HG03064 (cell line): ENCODE measurements at regions not wholly inside any gene's neighbourhood (a gene's known extent, or its start where the extent isn't known, plus 50 kb on each side); places are given as distances from the start of the nearest gene placed in this dataset.

Experiments used
- ATAC-seq: cut with Tn5 transposase; IDR thresholded peaks from one replicate; pipeline ENCODE4 v1.9.1; 2021; ENCODE audit warnings: low read depth; ENCODE audit not compliant: unreplicated experiment

DNA sequence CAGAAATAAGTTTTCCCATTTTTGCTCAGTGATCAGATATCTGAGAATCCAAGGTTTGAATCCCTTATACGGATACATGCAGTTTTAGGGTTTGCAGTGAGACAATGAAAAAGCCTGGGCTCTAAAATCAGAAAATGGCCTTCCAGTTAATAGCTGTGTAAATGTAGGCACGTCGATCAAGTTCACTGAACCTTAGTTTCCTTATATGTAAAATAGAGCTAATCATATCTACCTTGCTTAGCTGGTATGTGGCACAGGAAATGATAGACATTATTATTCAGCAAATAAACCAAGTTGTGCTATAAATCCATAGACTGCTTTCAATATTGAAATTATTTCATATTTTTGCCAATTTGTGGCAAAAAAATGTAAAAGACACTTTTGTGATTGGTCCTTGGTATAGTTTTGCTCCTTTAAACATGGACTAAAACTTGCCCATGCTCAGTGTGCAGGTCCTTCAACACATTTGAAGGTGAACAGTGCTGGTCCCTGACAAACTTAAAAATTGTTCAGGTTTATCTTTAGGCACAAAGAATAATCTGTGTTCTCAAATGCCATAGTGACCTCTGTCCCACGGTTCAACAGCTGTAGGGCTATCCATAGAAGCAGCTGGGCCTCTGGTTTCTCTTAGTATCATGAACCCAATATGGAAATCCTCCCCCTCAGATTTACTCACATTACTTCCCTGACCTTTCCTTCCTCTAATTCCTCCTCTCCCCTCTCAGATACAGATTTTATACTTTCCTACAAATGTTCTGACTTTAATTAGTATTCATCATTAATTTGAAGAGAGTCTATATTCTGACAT, 51.0 kb downstream of the CCDC54 start:
- no peak for ATAC-seq

DNA sequence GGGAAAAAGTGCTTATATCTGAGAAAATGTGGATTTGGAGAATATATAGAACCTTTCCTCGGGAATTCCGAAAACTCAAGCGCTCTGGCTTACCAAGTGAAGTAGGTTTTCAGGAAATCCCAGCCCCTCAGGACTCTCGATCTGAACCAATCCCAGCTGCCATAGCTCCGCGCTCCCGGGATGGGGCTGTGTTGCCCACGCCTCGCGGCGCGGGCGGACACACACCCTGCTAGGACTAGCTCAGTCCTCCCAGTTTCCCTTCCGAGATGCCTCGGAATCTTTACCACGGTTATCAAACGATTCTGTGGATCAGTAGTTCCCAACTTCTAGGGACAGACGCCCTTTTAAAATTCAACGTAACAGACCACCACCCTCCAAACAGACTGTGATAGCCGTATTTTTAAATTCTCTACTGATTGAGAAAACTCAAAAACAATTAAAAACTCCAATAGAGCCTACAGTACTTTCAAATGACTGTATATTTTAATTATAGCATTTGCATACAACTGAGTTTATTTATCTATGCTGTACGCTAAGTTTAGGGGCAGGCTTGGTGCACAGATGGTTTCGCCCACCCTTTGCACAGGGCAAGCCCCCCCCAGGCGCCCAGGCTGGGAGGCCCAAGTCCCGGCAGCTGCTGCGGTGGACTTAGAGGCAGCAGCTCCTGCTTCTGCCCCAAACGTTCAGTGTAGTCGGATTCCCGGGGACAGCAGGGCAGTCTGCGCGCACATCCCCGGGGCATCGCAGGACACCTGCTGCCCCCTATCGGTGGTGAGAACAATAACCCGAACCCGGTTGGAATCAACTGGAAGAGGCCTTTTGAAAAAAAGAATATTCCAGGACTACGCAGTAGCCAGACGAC, 52.3 kb downstream of the CCDC54 start:
- ATAC-seq = peak; percentile 56

DNA sequence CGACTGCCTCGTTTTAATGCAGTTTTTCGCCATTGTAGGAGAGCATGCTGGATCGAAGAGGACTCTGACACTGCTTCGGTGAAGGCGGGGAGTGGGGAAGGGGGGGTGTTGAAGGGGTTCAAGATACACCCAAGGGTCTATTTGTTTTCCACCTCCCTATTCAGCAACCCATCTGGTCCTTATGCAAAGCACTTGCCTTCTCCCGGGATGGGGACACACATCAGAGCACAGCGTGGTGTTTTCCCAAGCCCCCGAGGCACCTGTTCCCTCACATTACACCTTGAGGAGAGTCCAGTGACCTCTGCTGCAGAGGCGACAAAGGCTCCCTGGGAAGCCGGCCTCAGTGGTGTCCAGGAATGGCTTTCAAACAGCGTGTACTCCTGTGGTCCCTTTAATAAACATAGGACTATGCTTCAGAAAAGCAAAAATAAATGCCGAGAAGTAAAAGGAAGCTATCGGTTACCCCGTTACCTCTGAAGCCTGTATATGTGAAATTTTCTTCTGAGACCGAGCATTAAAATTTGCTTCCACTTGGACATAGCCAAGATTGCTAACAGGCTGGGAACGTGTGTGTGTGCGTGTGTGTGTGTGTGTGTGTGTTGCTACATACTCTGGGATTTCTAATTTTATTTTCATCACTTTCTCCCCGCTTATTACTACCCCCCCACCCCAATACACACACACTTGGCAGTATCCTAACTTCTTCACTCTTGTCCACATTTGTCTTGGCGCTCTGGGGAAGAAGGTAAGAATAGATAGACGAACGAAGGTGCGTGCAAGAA, 53.2 kb downstream of the CCDC54 start:
- ATAC-seq = no peak

DNA sequence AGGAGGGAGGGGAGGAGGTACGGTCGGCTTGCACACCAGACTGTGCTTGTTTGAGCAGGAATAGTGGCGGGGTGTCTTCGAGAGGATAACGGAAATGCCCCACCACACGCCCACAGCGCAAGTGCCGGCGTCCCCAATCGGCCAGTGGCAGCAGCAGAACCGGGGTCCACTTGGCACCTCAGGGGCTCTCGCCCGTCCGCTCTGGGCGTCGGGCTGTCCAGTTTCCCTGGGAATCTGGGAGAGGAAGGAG, 53.7 kb downstream of the CCDC54 start:
- peak; percentile 31 for ATAC-seq

DNA sequence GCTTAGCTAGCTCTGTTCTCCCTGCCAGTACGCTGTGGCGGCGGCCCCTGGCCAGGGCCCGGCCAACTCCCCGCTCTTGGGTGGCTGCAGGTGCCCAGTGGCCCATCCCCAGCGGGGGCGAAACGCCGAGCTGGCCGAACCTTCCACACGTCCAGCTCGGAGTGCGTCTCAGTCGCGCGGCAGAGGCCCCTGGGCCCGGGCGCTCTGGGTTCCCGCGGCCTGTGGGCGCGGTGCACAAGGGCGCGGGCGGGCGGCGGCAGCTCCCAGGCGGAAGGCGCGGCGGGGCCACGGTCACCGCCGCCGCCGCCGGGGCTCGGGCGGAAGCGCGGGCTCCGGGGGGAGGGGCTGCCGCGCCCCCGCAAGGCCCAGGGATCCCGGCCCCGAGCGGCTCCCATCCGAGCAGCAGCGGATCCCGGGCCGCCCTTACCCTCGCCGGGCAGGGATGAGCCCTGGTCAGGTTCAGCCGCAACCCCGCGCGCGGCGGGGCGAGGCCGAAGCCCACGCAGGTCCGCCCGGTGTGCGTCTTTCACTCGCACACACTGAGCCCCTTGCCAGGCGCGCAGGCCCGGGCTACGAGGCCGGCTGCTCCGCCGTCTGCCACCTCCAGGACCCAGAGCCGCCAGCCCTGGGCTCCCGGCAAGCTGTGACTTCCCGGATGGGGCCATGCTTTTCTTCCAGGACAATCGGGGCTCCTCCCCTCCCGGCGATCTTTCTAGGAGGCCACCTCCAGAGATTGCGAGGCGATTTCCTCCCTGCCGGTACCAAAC, 54.2 kb downstream of the CCDC54 start:
- ATAC-seq = peak; percentile 58

DNA sequence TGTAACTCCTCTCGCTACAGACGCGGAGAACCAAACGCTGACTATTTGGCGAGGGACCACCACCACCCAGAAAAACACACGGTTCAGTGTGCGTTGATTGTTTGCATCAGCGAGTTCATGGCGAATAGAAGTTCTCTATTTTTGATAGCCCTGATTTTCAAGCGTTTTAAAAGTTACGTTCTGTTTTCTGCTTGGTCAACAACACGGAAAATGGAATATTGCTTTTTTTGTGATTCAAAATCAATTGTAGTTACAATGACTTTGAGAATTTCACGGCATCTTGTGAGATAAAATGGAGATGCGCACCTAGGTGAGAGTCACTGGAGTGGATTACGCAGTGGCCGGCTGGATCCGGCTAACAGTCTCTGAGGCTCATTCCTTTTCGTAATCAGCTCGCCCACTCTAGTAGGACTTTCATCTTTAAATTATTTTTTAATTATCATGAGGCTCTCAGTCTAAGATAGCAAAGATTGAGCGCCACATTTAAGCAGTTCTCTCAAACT, 54.8 kb downstream of the CCDC54 start:
- no peak for ATAC-seq

DNA sequence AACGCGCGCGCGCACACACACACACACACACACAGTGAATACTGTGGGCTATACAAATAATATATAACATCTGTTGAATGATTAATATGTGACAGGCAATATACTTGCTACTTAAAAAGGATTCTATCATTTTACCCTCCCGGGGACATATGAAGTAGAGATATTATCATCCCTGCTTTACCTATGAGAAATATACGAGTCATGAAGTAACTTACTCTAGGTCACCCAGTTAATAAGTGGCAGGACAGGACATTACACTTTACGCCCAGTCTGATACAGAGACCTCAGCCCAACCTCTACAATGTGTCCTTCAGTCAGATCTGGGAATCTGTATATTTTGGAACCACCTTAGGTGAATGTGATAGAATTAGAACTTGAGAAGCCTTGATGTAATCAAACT, 55.4 kb downstream of the CCDC54 start:
- no peak for ATAC-seq

DNA sequence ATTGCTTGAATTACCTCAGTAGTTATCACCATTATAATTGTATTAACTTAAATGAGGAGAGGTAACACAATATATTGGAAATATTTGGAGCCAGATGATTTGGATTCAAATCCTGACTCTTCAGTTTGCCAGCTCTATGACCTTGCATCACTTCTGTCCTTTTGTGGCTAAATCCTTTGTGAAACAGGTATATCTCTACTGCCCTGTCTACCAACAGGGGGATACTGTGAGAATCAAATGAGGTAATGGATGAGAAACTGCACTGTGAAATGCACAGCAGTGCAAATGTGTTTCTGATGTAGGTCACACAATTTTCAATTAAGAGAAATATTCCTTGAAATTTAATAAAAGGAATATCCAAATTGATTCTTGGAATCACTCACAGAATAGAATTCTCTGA, 58.8 kb downstream of the CCDC54 start:
- ATAC-seq = no peak

DNA sequence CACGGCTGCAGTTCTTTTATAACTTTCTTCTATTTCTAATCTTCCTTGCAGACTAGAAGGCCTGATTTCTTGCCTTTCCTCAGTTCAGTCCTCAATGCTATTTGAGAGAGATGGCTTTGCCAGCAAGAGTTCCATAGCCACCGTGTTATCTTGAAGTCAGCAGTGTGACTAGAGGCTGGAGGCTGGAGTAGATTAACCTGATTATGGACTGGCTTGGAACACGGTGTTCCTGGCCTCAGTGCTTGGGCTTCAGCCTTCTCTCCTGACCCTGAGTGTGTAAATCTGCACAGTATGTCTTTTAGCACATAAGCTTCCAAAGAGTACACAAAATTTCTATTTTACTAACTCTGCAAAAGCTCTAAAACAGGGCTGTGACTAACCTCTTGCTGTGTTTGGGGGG, 61.4 kb downstream of the CCDC54 start:
- no peak for ATAC-seq

DNA sequence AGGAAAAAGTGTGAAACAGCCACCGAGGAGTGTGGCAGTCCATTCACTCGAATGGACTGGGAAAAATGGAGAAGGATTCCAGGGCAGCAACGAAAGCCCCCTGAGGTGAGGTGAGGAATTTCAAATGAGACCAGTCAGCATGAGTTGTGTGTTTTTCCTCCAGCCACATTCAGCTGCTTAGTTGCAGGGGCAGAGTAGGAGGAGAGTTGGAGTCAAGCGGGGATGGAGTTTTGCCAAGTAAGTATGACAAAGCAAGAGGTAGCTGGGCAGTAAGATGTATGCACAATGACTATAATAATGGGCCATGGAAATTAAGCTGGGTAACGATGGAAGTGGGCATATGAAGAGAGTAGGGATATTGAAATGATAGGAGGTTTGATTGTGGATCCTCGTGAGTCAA, 64.4 kb downstream of the CCDC54 start:
- ATAC-seq = no peak

DNA sequence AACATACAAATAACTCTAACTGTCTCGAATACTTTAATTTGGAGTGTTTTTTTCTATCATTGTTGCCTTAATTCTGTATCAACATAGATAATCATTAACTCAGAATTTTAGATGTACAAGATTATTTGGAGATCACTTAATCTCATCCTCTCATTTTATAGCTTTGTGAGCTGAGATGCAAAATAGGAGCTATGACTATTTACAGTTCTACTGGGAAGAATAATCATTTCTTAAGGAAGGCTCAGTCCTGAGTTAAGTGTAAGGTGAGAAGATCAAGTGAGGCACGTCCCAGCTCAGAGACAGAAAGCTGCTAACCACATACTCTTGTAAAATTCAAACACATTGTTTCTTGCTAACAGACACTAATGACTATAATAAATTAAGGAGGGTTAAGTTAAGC, 66.2 kb downstream of the CCDC54 start:
- ATAC-seq = no peak

DNA sequence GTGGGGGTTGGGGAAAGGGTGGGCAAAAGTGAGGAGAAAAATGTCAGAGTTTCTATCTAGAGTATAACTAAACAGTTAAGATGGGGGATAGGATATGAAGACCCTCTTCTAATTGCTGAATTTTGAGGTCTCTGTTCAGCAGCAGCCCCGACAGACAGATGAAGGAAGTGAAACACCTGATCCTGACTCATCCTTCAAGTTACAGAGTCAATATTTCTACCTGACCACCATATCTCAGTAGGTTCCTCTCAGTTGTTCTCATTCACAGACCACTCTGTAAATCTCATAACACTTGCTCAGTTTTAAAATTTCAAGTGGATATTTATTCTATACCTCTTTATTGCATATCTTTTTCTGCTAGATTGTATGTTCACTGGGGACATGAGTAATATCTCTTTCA, 69.5 kb downstream of the CCDC54 start:
- ATAC-seq = no peak

DNA sequence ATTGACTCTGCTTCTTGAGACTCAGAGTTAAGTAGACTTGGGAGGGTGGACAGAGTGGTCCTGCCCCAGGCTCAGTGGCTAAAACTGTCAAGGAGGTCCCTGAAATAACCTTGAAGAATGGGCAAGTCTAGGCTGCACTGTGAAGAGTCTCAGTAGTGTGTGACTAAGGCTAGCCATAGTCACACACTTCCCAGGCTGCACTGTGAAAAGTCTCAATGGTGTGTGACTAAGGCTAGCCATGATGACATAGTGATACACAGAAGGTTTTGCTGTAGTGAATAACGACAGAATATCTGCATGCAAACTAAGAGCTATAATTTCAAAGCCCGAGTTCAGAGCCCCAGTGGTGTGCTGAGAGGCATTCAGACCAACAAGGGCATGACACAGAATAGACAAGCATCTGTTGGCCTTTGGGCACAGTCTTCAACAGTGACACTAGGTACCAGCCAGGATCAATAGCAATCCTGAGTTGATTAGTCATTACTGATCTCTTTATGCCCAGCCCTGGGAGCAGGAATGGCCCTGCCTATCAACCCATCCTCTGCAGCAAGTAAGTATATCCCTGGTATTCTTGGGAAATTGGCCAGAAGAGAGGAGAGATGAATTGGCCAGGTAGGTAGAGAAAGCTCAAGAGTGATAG, 72.4 kb upstream of the BBX start:
- ATAC-seq = no peak

DNA sequence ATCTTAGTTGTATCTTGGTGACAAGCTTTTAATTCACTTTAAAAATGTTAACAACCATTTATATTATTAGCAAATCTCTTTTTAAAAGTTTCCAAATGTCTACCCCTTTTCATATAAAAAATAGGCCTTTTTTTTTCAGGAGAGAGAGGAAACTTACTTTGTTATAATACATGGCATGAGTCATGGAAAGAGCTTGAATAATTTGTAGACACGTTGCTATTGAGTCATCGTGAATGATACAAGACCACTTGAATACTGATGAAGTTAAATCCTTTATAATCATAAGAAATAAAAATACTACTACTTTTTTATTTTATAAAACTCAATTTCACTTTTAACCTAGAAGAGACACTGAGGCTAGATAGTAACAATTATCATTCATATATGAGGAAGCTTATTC, 70.3 kb upstream of the BBX start:
- no peak for ATAC-seq

DNA sequence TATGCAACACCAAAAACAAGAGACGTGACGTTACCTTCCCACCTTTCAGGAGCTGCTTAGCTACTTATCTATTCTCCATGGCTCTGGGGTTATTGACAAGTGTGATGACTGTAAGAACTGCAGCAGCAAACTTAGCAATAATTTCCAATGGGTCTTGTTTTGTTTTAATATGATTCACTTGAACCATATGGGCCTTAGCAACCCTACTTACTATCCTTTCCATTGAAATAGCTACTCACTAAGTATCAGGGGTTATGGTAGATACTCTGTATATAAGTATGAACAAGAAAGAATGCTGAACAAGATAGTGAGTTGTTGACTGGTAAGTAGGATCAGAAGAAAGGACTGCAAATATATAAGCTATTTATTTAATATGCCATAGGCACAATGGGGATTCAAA, 69.3 kb upstream of the BBX start:
- no peak for ATAC-seq

DNA sequence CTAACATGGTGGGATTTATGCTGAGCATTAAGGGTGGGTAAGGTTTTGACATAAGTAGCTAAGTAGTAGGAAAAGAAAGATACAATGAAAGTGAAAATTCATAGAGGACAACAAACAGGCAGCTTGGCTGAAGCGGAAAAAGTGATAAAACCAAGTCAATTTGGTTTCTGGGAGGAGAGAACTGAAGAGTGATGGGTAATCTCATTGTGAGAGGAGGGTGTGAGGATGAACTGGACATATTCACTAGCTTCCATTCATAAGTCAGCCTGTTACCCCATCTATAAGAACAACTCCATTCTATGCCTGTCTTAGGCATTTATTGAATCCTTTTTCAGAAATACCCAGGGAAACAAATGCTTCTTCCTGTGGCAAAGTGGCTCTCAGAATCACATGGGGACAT, 67.1 kb upstream of the BBX start:
- ATAC-seq = no peak

DNA sequence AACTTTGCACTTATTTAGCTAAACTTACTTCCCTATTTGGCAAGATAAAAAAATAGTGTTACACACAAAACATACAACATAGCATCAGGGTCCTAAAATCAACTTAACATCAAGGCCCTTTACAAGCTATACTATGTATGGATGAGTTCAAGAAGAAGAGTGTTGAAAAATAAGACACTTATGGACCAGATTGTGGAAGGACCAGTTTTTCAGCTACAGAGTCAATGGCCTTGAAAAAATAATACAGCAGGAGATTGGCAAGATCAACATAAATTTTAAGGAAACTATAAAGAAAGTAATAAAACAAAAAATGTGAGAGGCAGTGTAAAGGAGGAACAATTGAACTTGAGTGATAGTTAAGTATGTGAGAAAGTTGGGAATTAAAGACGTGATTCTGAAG, 66.3 kb upstream of the BBX start:
- no peak for ATAC-seq

DNA sequence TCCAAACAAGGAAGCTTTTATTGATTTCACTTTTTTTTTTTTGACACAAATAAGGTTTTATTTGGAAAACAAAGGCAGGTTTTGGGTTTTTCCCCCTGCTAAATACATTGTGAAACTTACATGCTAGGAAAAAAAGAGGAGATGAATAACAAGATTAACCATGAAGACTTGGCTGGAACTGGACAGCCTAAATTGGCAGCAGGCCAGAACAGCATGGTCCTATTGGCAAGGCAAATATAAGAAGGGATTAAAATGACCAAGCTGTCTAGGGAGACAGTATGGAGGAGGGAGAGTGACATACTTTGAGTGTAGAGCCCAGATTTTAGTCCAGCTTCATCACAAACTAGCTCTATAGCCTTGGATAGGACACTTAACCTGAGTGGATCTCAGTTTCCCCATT, 63.9 kb upstream of the BBX start:
- ATAC-seq = no peak

DNA sequence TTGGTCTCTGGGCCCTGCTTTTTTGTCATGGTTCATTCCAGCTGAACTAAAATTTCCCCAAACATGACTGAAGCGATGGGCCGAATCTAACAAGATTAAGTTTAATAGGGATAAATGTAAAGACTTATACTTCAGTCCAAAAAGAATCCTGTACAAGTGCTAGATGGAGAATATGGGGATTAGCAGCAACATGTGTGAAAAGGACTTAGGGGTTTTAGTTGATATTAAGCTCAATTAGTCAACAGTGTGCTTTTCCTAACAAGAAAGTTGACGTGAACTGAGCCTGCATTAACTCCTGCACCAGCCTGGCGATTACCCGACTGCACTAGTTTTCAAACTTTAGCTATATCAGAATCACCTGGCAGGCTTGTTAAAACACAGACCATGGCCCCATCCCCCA, 61.0 kb upstream of the BBX start:
- no peak for ATAC-seq

DNA sequence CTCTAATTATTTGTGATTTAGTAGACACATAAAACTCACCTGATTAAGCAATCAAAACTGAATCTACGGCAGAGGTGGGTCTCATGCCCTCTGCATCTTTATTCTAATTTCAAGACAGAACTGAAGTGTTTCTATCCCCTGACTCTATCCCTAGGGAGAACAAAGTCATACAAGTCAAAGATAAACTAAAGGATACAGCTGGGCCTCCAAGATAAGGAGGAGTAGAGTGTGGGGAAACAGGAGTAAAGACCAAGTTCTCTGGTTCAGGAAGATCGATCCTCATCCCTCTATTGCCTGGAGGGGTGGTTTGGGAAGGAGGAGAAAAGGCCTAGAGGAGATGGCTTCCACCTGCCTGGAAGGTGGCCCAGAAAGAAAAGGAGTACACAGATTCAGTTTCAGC, 58.7 kb upstream of the BBX start:
- no peak for ATAC-seq
